GM21786 (cell line): ENCODE measurements at regions not wholly inside any gene's neighbourhood (a gene's known extent, or its start where the extent isn't known, plus 50 kb on each side); places are given as distances from the start of the nearest gene placed in this dataset.

Source experiments
- ATAC-seq: cut with Tn5 transposase; IDR thresholded peaks from one replicate; pipeline ENCODE4 v1.9.1; 2021; ENCODE audit not compliant: unreplicated experiment

DNA sequence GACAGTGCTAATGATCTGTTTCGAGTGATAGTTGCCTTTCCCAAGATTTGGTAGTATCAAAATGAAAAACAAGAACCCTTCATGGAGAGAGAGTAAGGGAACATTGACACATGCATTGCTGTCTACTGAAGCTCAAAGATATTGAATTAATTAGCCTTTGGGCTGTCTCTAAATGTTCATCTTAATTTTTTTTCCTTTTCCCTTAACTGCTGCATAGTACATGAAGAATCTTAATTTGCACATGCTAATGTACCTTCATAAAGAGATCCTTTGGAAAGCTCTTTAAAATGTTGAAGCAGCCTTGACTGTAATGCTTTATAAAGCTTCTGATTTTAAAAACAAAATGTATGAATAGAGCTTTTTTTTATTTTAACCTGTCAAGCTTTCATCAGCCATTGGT is 452.2 kb downstream of the TUSC7 start:
- no peak for ATAC-seq

DNA sequence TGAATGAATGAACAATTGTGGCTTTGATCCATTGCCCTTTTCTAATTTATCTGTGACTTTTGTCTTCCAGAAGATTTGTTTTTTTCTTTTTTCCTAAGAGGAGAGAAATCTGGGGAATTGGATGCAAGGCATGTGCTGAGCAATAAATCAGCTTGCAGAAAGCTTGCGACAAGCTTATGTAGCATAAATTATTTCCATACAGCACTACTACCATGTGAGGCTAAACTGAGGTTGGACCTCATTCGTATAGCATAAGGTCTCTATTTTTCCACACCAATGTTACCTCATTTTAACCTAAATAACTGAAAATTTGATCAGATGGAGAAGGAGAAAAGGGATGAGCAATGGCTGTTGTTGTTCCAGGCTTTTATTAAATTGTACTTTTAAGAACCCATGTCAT is 455.6 kb downstream of the TUSC7 start:
- ATAC-seq: no peak

DNA sequence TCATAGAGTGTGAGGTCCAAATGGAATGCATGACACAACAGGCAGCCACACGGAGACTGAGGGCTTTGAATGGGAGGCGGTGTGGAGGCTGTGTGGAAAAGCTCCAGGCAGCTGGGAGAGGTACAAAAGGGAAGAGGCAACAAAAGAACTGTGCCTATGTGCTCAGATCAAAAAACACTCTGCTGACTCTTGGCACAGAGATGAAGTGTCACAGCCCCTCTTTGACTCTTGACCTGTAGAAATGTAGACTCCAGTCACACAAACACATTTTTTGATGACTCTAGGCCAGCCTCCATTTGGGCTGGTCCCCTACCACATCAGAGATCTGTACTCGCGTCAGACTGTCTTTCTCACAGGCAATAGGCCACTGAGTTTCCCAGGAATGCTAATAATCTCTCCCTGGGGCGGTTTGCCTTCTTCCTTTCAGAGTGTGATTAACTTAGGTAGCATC is 456.0 kb downstream of the TUSC7 start:
- ATAC-seq: no peak

DNA sequence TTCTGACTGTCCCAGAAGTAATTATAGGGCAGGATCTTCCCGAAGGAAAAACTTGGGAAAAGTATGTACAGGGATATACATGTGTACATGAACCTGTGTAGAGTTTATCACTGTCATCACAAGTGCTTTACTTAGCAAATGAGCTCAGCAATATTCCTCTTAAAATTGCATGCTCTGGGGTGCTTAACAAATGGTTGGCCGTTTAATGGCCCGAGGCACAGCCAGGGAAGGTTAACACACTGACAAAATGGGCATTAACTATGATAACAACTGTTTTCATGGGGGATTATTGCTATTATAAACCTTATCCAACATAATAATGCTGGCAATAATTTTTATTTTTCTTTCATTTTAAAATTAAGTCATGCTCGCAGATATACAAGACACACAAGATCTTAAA is 459.3 kb downstream of the TUSC7 start:
- ATAC-seq: no peak

DNA sequence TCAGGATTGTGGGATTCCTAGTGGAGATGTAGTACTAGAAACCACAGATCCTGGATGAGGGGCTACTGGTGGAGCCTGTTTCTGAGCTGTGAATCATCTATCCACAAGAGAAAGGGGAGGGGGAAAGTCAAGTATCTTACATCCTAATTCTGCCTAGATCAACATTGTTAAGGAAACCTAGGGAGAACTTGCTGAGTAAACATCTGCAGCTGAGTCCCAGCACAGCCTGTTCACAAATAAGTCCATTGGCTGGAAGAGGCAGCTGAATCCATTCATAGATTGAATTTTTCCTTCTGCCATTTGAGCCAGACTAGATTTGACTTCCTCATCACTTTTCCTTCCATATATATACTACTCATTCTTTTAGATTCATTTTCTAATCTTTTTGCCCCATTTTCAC is 460.5 kb downstream of the TUSC7 start:
- ATAC-seq: no peak

DNA sequence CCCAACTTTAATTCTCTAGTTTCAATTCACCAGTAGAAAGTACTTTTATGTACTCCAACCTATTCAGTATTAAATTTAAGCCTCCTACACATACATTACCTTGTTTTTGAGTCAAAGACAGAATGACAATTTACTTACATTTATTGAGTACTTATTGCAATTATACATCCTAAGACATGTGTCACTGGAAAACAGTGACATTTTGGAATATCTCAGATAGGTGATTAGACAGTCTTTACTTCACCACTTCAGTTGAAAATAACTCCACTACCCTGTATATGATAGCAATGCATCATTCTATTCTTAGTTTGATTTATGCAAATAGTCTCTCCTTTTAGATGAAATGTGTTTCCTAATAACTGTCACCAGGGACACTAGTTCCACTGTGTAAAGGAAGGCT is 461.5 kb downstream of the TUSC7 start:
- ATAC-seq: no peak

DNA sequence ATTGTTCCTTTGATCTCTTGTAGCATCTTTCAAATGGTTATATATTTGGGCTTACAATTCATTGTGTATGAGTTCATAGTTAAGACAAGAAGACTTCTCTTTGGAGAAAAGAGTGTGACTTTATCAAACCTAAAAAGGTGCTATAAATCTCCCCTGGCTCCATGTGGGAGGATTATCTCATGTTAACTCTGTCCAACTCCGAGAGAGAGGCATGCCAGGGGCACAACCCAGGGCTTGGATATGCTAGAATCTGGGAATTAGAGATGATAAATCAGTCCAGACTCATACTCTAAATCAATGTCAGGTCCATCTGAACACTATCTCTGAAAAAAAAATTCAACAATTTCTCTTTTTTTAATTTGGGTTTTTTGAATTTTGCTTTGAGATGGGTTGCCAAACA is 462.8 kb downstream of the TUSC7 start:
- no peak for ATAC-seq

DNA sequence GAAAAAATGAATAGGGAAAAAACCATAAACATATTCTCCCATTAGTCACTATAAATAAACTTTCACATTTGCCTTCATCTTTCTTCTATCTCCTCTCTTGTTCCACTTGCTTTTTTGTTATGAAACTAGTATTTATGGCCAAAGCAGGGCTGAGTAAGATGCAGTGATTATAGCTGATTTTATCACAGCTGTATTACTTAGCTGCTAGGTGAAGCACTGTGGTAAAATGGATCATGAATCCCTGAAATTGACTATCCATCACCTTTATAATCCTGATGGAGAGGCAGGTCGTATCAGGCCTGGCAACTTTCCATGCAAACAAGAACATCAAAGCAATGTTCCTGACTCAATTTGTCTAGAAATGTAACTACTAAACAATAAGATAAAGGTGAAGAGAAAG is 471.6 kb downstream of the TUSC7 start:
- no peak for ATAC-seq

DNA sequence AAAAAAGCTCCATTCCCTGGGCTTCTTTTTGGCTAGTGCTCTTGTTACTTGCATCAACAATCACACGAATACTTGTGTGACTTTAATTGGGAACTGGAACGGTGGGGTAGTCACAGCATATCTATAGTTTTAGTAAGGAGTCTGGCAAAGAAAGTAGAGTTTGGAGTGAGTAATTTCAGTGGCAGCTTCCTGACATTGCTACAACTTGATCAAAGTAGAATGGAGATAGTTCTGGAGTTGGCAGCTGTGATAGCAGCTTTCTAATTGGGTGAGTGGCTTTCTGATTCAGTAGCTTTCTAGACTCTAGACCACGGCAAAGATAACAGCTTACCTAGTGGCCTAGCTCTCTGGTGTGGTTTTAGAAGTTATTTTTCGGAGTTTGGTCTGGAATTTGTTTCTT is 475.0 kb downstream of the TUSC7 start:
- ATAC-seq: no peak

DNA sequence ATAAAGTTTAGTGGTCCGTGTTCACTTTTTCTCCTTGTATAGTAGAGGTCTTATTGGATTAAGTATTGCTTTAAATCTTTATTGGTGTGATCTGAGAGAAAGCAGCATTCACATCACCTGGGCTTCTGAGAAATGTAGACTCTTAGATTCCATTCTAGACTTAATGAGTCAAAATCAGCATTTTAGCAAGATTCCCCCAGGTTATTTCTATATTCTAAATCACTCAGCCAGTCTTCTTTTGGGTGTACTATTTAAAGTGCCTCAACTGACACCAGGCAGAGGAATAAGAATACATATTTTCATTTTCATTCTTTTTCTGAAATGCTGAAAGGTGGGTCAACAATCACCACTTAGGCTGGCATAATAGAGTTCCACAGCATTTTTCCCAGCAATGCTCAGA is 481.7 kb downstream of the TUSC7 start:
- no peak for ATAC-seq

DNA sequence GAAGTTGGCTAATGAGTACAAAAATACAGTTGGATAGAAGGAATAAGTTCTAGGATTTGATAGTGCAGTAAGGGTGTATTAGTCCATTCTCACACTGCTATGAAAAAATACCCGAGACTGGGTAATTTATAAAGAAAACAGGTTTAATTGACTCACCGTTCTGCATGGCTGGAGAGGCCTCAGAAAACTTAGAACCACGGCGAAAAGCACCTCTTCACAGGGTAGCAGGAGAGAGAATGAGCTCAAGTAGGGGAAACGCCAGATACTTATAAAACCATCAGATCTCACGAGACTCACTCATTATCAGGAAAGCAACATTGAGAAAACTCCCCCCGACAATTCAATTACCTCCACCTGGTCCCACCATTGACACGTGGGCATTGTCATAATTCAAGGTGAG is 483.3 kb downstream of the TUSC7 start:
- ATAC-seq: peak; percentile 42

DNA sequence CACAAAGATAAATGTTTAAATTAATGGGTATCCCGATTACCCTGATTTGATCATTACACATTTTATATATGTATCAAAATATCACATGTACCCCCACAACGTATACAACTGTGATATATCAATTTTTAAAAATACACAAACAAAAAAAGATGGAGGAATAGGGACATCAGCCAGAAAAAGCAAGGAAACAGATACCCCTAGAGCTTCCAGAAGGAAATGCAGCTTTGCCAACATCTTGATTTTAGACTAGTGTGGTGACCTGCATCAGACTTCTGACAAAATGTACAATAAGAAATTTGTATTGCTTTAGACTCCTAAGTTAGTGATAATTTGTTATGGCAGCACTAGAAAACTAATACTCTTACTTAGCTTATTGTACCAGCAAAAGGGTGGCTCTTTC is 483.8 kb downstream of the TUSC7 start:
- no peak for ATAC-seq

DNA sequence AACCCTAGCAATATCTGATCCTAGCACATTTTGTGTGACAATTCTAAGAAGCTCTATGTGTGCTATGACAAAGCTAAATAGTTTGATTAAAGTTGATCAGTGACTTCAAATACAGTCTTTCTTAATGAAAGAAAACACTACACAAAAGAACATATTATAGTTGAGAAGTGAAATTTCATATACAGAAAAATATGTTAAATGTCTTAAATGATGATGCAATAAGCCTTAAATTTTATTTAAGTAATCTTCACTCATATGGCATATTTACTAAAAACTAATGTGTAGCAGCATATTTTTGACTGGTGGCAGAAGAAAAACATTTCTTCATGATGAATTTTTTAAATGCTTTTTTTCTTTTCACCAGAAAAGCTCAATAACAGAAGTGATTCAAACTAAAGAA is 485.5 kb downstream of the TUSC7 start:
- ATAC-seq: no peak

DNA sequence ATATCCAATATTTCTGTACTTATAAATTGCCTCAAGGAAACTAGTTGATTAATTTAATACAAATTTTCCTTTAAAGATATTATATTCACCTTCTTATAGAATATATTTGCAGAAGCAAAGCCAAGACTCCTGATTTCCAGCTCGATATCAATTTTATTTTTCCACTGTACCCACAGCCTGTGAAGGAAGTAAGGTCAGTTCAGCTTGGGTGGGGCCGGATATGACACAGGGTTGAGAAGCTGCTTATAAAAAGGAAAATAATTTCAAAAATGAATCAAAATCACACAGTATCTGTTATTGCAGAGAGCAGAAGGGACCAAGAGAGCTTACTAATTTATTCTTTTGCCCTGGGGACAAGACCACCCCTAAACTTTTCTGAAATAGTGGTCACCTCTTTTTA is 491.4 kb downstream of the TUSC7 start:
- no peak for ATAC-seq

DNA sequence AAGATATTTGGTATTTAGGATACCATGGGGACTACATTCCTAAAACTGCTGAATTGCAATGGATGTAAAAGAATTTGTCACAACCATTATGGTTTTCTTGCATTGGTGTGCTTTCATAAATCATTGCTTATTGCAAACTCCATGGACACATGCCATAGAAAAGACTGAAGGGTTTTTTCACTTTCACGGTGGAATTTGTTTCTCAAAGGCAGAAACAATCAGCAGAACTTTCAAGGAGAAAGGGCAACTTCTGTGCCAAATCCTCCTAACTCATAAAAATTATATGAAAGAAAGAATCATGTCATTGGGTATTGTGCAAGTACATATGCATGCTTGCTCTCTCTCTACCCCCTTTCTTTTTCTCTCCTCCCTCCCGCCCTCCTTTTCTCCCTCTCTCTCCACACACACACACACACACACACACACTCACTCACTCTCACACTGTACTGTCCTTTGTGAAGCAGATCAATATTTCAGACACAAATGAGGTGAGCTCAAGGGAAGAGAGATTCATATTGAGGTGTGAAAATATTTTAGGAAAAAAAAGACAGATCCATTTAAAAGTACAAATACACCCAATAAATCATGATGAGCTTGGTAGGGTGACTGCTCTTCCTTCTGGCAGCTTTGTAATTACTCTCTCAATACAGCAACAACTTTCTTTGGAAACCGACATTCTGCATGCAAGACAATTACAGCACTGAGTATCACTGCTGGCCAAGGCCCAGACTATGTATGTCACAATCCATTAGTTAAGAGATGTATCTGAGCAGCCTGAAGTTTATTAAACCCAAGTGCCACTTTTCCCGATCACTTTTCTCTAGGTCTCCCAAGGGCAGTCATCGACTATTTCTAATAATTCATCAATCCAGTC is 492.6 kb downstream of the TUSC7 start:
- ATAC-seq: no peak

DNA sequence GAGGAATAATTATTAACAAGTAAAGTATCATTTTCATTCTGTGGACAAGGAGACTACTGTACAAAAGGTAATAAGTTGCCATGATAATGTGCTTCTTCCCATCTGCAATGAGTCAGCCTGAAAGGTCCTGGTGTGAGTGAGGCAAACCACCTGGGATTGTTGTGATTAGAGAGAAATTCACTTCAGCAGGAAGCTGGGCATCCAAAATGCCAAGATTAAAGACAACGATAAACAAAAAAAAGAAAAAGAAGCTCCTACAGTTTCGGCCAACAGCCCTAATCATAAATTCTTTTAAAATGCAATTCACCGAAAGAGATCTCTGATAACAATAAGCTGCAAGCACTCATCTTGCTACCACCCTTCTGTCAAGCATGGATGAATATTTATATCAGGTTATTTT is 507.8 kb downstream of the TUSC7 start:
- ATAC-seq: no peak

DNA sequence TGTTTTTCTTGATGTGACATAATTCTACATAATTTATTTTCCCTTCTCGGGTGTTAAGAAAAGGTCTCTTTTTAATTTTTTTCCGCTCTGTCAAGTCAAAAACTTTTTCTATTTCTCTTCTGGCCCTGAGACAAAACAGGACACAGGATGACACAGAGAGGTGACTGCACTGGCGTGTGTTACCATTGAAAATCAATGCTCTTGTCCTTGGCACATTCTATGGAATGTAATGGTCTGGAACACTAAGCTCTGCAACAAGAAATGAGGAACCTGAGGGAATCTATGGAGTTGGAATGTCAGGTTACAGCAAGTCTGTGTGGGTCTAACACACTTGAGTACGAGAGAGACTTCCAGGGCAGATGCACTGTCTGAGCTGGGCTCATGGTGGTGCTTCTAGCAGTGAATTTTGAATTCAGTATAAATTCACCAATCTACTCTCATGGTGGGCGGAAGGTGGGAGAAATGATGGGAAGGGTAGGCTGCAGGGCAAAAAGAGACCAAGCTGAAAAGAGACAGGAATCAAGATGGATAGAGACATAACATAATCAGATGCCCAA is 508.3 kb downstream of the TUSC7 start:
- no peak for ATAC-seq

DNA sequence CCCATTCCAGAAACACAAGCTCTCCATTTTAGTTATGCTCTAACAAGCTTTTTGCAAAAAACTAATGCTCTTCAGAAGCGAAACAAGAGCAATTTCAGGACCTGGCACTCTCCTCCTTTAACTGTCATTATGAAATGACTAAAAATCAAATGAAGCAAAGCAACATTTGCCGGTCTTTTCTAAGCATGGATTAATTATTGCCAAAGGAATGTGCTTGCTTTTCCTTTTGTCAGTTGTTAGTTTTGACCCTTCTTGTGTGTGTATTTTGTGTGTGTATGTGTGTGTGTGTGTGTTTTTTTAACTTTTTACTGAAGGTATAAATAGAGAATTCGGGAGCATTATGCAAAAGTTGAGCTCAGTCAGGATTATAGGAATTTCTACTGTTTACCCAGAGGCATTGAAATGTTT is 509.1 kb downstream of the TUSC7 start:
- no peak for ATAC-seq

DNA sequence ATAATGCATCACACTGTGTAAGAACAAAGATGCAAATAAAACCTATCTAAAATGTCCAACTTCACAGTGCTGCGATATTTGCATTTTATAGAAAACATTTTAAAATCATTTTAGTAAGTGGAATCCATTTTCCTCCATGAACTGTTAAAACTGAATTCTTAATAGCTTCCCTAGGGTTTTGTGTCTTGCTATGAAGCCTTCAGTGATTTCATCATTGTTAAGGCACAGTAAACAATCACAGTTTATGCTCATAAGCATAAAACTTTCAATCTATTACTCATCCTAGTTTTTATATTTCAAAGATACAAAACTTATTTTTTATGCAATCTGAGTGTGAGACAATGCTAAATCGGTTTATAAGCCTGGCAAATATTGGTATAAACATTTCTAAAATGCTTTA is 509.7 kb downstream of the TUSC7 start:
- no peak for ATAC-seq

DNA sequence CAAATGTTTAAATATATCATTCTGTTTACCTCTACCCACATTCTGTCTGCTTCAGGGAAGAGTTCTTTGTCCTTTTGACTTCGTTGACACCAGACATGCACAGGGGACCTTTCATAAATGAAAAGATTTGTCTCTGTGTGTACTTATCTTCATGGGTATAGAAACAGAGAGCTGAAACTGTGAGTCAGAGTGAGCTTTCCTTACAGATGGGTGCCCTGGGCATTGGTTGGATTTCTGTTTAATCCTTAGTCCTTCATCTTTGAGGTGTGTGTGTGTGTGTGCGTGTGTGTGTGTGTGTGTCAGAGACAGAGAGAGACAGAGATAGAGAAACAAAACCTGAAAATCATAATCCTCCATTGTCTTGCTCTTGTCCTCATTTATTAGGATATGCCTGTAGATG is 517.4 kb downstream of the TUSC7 start:
- no peak for ATAC-seq

DNA sequence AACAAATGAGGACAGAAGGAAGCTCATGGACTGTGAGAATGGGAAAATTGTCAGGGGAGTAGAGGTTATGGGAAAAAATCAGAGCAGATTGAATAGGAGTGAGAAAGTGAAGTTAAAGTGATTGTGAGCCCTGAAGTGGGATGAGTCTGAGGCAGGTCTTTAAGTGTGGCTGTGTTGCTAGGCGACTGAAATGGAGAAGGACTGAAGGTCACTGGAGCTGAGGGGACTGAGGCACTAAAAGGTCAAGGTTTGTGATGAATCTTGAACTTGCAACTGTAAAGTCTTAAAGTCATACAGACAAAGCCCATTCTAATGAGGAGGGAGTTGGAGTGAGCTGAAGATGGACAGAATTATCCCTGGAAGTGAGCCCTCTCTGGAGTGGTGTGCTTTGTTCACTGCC is 518.9 kb downstream of the TUSC7 start:
- ATAC-seq: no peak

DNA sequence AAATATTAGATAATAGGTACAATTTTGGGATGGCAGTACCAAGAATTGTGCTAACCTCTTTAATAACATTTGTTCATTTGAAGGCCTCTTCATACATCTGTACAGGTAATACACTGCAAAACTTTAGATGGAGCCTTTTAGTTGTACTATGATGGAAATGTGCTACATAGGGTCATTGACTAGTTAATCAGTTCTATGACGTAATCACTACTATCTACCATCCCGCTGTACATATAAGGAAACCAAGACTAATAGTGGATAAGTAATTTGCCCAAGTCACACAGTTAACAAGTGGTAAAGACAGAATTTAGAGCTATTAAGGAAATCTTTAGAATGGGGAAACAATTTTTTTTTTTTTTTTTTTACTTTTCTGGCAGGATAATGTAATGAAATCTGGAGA is 521.3 kb downstream of the TUSC7 start:
- no peak for ATAC-seq

DNA sequence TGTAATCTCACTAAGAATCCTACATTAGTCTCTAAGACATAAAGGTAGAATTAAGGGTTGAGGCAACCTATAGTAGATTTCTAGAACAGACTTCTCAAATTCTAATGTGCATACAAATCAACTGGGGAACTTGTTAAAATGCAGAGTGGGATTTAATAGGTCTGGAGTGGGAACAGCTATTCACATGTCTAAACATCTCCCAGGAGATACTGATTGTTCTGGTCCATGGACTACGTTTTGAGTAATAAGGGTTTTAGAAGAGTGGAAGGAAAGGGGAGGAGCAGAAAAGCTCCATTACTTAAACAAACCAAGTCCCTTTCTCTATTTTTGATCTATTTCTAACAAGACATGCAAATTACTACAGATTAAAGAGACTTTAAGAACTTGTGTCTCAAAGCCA is 524.8 kb downstream of the TUSC7 start:
- ATAC-seq: no peak
